Ascending aorta (tissue), 2 donors: ENCODE measurements at regions not wholly inside any gene's neighbourhood (a gene's known extent, or its start where the extent isn't known, plus 50 kb on each side); places are given as distances from the start of the nearest gene placed in this dataset.

Experiments
- DNase-seq, 2 donors: peaks; one replicate each; pipeline ENCODE4 v3.0.0-alpha.2; 2019; ENCODE audit warnings: low spot score in 2 of 2
- H3K27ac ChIP-seq, 2 donors: fragments of 200-600 bp; sonication (generic); one replicate each; pipeline ENCODE4 v1.5.1; 2016 to 2017; ENCODE audit warnings: mild to moderate bottlenecking in 1 of 2
- H3K27me3 ChIP-seq: fragments of 200-600 bp; sonication (generic); one replicate; pipeline ENCODE4 v1.5.1; 2017
- H3K36me3 ChIP-seq, 2 donors: fragments of 200-600 bp; sonication (generic); one replicate each; pipeline ENCODE4 v1.5.1; 2016
- H3K4me1 ChIP-seq, 2 donors: fragments of 200-600 bp; sonication (generic); one replicate each; pipeline ENCODE4 v1.5.1; 2016 to 2017; ENCODE audit warnings: mild to moderate bottlenecking in 1 of 2
- H3K4me3 ChIP-seq, 2 donors: fragments of 200-600 bp; sonication (generic); one replicate each; pipeline ENCODE4 v1.5.1; 2016 to 2017; ENCODE audit warnings: mild to moderate bottlenecking in 1 of 2
- H3K9me3 ChIP-seq, 2 donors: fragments of 200-600 bp; sonication (generic); one replicate each; pipeline ENCODE4 v1.5.1; 2016
- CTCF ChIP-seq, 3 experiments: fragments of 200-600 bp in 2 of 3; fragments of 450-650 bp in 1 of 3; sonication (generic) in 2 of 3; IDR thresholded peaks; one replicate each; pipeline ENCODE4 v1.5.1; 2016 to 2019; ENCODE audit warnings: antibody characterized with exemption in 3 of 3, mild to moderate bottlenecking in 1 of 3, moderate library complexity in 1 of 3
- intact Hi-C: fragments of 100-400 bp; cut with DNase I; formaldehyde crosslinking; loops from one replicate; pipeline ENCODE4 v1.15.1; 2023

GRCh38 chr2:195124391-195125079, 532.5 kb upstream of the SLC39A10 start:
- DNase-seq, result no peak
- no peak overlapping the region for H3K27ac ChIP-seq
- no peaks in the 10 kb centered on the region for H3K9me3 ChIP-seq
- no peak overlapping the region for H3K4me3 ChIP-seq
- no peaks in the 10 kb centered on the region for H3K36me3 ChIP-seq
- no peaks in the 10 kb centered on the region for H3K27me3 ChIP-seq
- no peak for TF ChIP-seq CTCF (IDR thresholded peaks at IDR 0.05)
- no peaks in the 10 kb centered on the region for H3K4me1 ChIP-seq
- intact Hi-C loops, result no loop called here

DNA sequence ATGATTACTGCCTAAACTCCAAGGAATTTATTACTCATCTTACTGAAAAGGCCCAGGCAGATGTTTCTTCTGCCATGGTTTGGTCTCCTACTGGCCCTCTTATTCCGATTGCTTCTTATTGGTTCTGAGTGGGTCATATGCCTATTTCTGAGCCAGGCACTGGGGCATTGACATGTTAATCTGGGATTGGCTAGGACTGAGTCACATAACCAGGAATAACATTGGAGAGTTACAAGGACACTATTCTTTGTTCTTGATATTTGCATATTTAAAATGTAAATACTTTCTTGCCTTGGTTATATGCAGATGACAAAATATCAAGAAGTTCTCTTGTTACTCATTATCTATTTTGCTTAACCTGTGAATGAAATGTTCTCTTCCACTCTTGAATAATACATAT, 534.4 kb upstream of the SLC39A10 start:
- no peak for DNase-seq

DNA sequence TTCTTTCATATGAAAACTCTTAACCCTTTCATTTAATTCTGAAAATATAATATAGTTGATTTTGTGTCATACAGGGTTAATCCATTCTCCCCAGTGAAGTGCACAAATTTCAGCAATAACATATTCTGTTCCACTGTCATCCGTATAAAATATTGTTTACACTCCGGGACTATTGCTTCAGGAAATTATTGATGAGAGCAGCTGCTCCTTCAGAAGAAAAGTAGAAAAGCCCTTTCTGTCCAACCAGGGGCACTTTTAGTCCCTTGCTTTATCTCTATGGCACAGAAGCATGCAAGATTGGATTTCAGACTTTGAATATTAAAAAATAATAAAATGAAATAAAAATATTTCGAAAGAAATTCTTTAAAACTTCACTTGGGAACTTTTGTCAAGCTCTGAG, 535.7 kb upstream of the SLC39A10 start:
- Histone ChIP-seq H3K9me3 (no peaks in the 10 kb centered on the region), H3K27ac (no peak overlapping the region), H3K4me1 (no peaks in the 10 kb centered on the region), H3K36me3 (no peaks in the 10 kb centered on the region), H3K27me3 (no peaks in the 10 kb centered on the region), H3K4me3 (no peak overlapping the region)
- no peak for DNase-seq
- TF ChIP-seq CTCF (IDR thresholded peaks at IDR 0.05), result no peak
- intact Hi-C loops, result no loop called here

More for the DNA sequence above, 534.4 kb upstream of the SLC39A10 start:
- TF ChIP-seq CTCF (IDR thresholded peaks at IDR 0.05), result no peak
- intact Hi-C loops, result no loop called here
- Histone ChIP-seq H3K4me3 (no peak overlapping the region), H3K36me3 (no peaks in the 10 kb centered on the region), H3K9me3 (no peaks in the 10 kb centered on the region), H3K27ac (no peak overlapping the region), H3K27me3 (no peaks in the 10 kb centered on the region), H3K4me1 (no peaks in the 10 kb centered on the region)

GRCh38 chr2:195119231-195119630, 537.8 kb upstream of the SLC39A10 start:
- H3K27ac ChIP-seq, result no peak overlapping the region
- no peak overlapping the region for H3K4me3 ChIP-seq
- no peaks in the 10 kb centered on the region for H3K36me3 ChIP-seq
- no peaks in the 10 kb centered on the region for H3K4me1 ChIP-seq
- no peak for TF ChIP-seq CTCF (IDR thresholded peaks at IDR 0.05)
- H3K27me3 ChIP-seq, result no peaks in the 10 kb centered on the region
- DNase-seq, result no peak
- intact Hi-C loops, result no loop called here
- no peaks in the 10 kb centered on the region for H3K9me3 ChIP-seq

GRCh38 chr2:195118276-195118675, 538.8 kb upstream of the SLC39A10 start:
- Histone ChIP-seq H3K27ac (no peak overlapping the region), H3K36me3 (no peaks in the 10 kb centered on the region), H3K9me3 (no peaks in the 10 kb centered on the region), H3K4me1 (no peaks in the 10 kb centered on the region), H3K4me3 (no peak overlapping the region), H3K27me3 (no peaks in the 10 kb centered on the region)
- intact Hi-C loops, result no loop called here
- DNase-seq, result no peak
- no peak for TF ChIP-seq CTCF (IDR thresholded peaks at IDR 0.05)

GRCh38 chr2:195117011-195117410, 540.0 kb upstream of the SLC39A10 start:
- no peak for DNase-seq
- Histone ChIP-seq H3K27ac (no peak overlapping the region), H3K27me3 (no peaks in the 10 kb centered on the region), H3K4me1 (no peaks in the 10 kb centered on the region), H3K9me3 (no peaks in the 10 kb centered on the region), H3K36me3 (no peaks in the 10 kb centered on the region), H3K4me3 (no peak overlapping the region)
- intact Hi-C loops, result no loop called here
- TF ChIP-seq CTCF (IDR thresholded peaks at IDR 0.05), result no peak
